Osteocyte (in vitro differentiated cells): ENCODE measurements at regions not wholly inside any gene's neighbourhood (a gene's known extent, or its start where the extent isn't known, plus 50 kb on each side); places are given as distances from the start of the nearest gene placed in this dataset.

Experiments
- DNase-seq: peaks from one replicate; pipeline ENCODE4 v3.0.0; 2021; ENCODE audit warnings: mixed read lengths; ENCODE audit not compliant: unreplicated experiment; ENCODE audit errors: extremely low spot score
- H3K27ac Mint-ChIP-seq: one replicate; pipeline ENCODE4 v1.8.0; 2021; ENCODE audit warnings: mild to moderate bottlenecking, mixed read lengths; ENCODE audit not compliant: unreplicated experiment
- H3K27me3 Mint-ChIP-seq: one replicate; pipeline ENCODE4 v1.8.0; 2021; ENCODE audit warnings: mixed read lengths; ENCODE audit not compliant: unreplicated experiment
- H3K36me3 Mint-ChIP-seq: one replicate; pipeline ENCODE4 v1.8.0; 2021; ENCODE audit warnings: mixed read lengths; ENCODE audit not compliant: unreplicated experiment
- H3K4me1 Mint-ChIP-seq: one replicate; pipeline ENCODE4 v1.8.0; 2021; ENCODE audit warnings: mixed read lengths; ENCODE audit not compliant: unreplicated experiment
- H3K4me3 Mint-ChIP-seq: one replicate; pipeline ENCODE4 v1.8.0; 2021; ENCODE audit warnings: mild to moderate bottlenecking, moderate library complexity, mixed read lengths; ENCODE audit not compliant: unreplicated experiment
- H3K9me3 Mint-ChIP-seq: one replicate; pipeline ENCODE4 v1.8.0; 2021; ENCODE audit warnings: mixed read lengths; ENCODE audit not compliant: unreplicated experiment
- TF ChIP-seq, protein P1 (sequence below): fragments of 200-600 bp; sonication (generic); IDR thresholded peaks from 2 replicates; pipeline ENCODE4 v1.5.0; 2021; ENCODE audit warnings: antibody characterized with exemption, mild to moderate bottlenecking, moderate library complexity

DNA sequence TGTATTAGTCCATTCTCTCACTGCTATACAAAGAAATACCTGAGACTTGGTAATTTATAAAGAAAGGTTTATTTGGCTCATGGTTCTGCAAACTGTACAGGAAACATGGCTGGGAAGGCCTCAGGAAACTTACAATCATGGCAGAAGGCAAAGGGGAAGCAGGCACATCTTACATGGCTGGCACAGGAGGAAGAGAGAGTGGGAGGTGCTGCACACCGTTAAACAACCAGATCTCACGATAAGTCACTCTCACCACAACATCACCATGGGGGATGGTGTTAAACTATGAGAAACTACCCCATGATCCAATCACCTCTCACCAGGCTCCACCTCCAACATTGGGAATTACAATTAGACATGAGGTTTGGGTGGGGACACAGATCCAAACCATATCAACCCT is 191.8 kb upstream of the PLXNC1 start:
- no peak for DNase-seq
- no peak overlapping the region for H3K4me3 Mint-ChIP-seq
- TF ChIP-seq, protein P1, sequence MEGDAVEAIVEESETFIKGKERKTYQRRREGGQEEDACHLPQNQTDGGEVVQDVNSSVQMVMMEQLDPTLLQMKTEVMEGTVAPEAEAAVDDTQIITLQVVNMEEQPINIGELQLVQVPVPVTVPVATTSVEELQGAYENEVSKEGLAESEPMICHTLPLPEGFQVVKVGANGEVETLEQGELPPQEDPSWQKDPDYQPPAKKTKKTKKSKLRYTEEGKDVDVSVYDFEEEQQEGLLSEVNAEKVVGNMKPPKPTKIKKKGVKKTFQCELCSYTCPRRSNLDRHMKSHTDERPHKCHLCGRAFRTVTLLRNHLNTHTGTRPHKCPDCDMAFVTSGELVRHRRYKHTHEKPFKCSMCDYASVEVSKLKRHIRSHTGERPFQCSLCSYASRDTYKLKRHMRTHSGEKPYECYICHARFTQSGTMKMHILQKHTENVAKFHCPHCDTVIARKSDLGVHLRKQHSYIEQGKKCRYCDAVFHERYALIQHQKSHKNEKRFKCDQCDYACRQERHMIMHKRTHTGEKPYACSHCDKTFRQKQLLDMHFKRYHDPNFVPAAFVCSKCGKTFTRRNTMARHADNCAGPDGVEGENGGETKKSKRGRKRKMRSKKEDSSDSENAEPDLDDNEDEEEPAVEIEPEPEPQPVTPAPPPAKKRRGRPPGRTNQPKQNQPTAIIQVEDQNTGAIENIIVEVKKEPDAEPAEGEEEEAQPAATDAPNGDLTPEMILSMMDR, result no peak
- H3K9me3 Mint-ChIP-seq, result peaks cover 19% of the 10 kb centered on the region
- peaks cover 12% of the 10 kb centered on the region for H3K4me1 Mint-ChIP-seq
- H3K27me3 Mint-ChIP-seq, result no peaks in the 10 kb centered on the region
- H3K27ac Mint-ChIP-seq, result no peak overlapping the region
- H3K36me3 Mint-ChIP-seq, result peaks cover 5% of the 10 kb centered on the region

DNA sequence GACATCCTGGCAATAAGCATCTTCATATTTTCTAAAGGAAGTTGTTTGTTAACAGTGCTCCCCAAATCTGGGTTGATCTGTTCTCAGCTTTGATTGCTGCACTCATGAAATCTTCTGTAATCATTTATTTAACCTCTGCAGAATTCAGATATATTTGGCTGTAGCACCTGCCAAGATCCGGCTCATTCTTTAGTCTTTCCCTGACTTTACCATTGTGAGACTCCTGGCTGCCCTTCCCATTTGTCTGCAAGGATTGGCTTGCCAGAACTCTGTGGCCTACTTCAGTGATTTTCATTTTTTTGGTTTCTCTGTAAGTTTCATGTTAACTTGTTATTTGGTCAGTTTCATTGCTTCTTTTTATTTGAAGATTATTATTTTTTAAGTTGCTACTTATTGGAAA is 191.2 kb upstream of the PLXNC1 start:
- Mint-ChIP-seq H3K36me3 (peaks cover 5% of the 10 kb centered on the region), H3K4me3 (no peak overlapping the region), H3K4me1 (peaks cover 12% of the 10 kb centered on the region), H3K27me3 (no peaks in the 10 kb centered on the region), H3K27ac (no peak overlapping the region), H3K9me3 (peaks cover 19% of the 10 kb centered on the region)
- no peak for DNase-seq
- TF ChIP-seq, protein P1, result no peak

DNA sequence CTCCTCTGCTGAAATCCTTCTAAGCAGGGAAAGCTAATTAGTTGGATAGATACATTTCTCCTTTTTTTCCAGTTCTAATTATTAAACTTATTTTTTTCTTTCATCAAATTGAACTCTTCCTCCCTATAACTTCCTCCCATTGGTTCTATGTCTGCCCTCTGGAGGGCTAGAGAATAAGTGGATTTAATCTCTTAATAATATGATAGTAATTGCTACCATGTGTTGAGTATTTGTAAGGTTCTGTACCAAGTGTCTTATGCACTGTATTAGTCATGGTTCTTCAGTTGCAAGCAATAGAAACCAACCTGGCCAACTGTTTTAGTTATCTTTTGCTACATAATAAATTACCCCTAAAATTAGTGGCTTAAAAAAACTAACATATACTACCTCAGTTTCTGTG is 190.5 kb upstream of the PLXNC1 start:
- peaks cover 5% of the 10 kb centered on the region for H3K36me3 Mint-ChIP-seq
- no peak overlapping the region for H3K27ac Mint-ChIP-seq
- peaks cover 8% of the 10 kb centered on the region for H3K4me1 Mint-ChIP-seq
- DNase-seq, result no peak
- H3K4me3 Mint-ChIP-seq, result no peak overlapping the region
- no peaks in the 10 kb centered on the region for H3K27me3 Mint-ChIP-seq
- H3K9me3 Mint-ChIP-seq, result peaks cover 23% of the 10 kb centered on the region
- TF ChIP-seq, protein P1, result no peak

DNA sequence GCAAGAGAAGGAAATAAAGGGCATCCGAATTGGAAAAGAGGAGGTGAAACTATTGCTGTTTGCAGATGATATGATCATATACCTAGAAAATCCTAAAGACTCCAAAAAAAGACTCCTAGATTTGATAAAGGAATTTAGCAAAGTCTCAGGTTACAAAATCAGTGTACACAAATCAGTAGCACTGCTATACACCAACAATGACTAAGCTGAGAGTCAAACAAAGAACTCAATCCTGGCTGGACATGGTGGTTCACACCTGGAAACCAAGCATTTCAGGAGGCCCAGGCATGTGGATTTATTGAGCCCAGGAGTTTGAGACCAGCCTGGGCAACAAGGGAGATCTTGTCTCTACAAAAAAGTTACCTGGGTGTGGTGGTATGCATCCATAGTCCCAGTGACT is 188.7 kb upstream of the PLXNC1 start:
- H3K36me3 Mint-ChIP-seq, result peaks cover 5% of the 10 kb centered on the region
- H3K4me1 Mint-ChIP-seq, result peaks cover 4% of the 10 kb centered on the region
- no peak for DNase-seq
- peaks cover 26% of the 10 kb centered on the region for H3K9me3 Mint-ChIP-seq
- no peak overlapping the region for H3K27ac Mint-ChIP-seq
- no peak overlapping the region for H3K4me3 Mint-ChIP-seq
- H3K27me3 Mint-ChIP-seq, result no peaks in the 10 kb centered on the region
- TF ChIP-seq, protein P1, result no peak

DNA sequence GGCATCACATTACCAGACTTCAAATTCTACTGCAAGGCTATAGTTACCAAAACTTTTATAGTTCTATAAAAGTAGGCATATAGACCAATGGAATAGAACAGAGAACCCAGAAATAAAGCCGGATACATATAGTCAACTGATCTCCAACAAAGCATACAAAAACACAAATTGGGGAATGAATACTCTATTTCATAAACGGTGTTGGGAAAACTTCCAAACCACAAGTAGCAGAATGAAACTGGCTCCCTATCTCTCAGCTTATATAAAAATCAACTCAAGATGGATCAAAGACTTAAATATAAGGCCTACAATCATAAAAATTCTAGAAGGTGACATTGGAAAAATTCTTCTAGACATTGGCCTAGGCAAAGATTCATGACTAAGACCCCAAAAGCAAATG is 187.9 kb upstream of the PLXNC1 start:
- H3K9me3 Mint-ChIP-seq, result peaks cover 20% of the 10 kb centered on the region
- DNase-seq, result no peak
- no peak overlapping the region for H3K4me3 Mint-ChIP-seq
- no peaks in the 10 kb centered on the region for H3K27me3 Mint-ChIP-seq
- TF ChIP-seq, protein P1, result no peak
- peaks cover 5% of the 10 kb centered on the region for H3K36me3 Mint-ChIP-seq
- H3K27ac Mint-ChIP-seq, result no peak overlapping the region
- no peaks in the 10 kb centered on the region for H3K4me1 Mint-ChIP-seq
